SK-N-SH (cell line): ENCODE measurements at regions not wholly inside any gene's neighbourhood (a gene's known extent, or its start where the extent isn't known, plus 50 kb on each side); places are given as distances from the start of the nearest gene placed in this dataset.

Experiments used
- CTCF ChIA-PET: fragments of 300-600, 350-600 bp; formaldehyde crosslinking; extraction: SDS; loops from one replicate; lab custom pipeline; 2021; lab: Yijun Ruan, JAX
- POLR2A ChIA-PET: fragments of 350-600 bp; sonication (Branson Sonifier 250); formaldehyde crosslinking; extraction: SDS; loops from one replicate; lab custom pipeline; 2020; ENCODE audit warnings: antibody characterized with exemption, inconsistent platforms; lab: Yijun Ruan, JAX
- DNase-seq: peaks from one replicate; pipeline ENCODE4 v3.0.0; 2012
- H2AFZ ChIP-seq: fragments of 200-600 bp; sonication (generic); 2 replicates; pipeline ENCODE4 v1.8.1; 2016; ENCODE audit warnings: antibody characterized with exemption, mild to moderate bottlenecking, low read depth
- H3F3A ChIP-seq: fragments of 200-600 bp; sonication (generic); replicated peaks from 2 replicates; pipeline ENCODE3; 2016; ENCODE audit warnings: antibody characterized with exemption, mild to moderate bottlenecking; ENCODE audit not compliant: insufficient read depth
- H3K27ac ChIP-seq, 2 experiments: fragments of 200-500 bp in 1 of 2; fragments of 200-600 bp in 1 of 2; sonication (Bioruptor generic) in 1 of 2; sonication (generic), shearing (Covaris generic) in 1 of 2; 2 replicates each; pipeline versions ENCODE4 v1.5.1 to v1.6.1; 2014 to 2016; ENCODE audit warnings: low read depth in 2 of 2, inconsistent platforms in 1 of 2, low read length in 1 of 2, mild to moderate bottlenecking in 1 of 2, mixed read lengths in 1 of 2
- H3K27me3 ChIP-seq: fragments of 200-600 bp; sonication (generic), shearing (Covaris generic); 2 replicates; pipeline ENCODE4 v1.6.1; 2016; ENCODE audit warnings: mixed run types; ENCODE audit not compliant: insufficient read depth
- H3K36me3 ChIP-seq, 2 experiments: fragments of 200-500 bp in 1 of 2; fragments of 200-600 bp in 1 of 2; sonication (Bioruptor generic) in 1 of 2; sonication (generic) in 1 of 2; replicated peaks in 1 of 2; 2 replicates each; pipeline versions ENCODE3 to v1.5.1; 2014 to 2016; ENCODE audit warnings: low read length in 1 of 2, mild to moderate bottlenecking in 1 of 2; ENCODE audit not compliant: insufficient read depth in 2 of 2, control insufficient read depth in 1 of 2
- H3K4me1 ChIP-seq, 2 experiments: fragments of 200-500 bp in 1 of 2; fragments of 200-600 bp in 1 of 2; sonication (Bioruptor generic) in 1 of 2; sonication (generic), shearing (Covaris generic) in 1 of 2; 2 replicates each; pipeline versions ENCODE4 v1.5.1 to v1.6.1; 2014 to 2016; ENCODE audit warnings: low read depth in 1 of 2, low read length in 1 of 2, mixed run types in 1 of 2; ENCODE audit not compliant: insufficient read depth in 2 of 2, control insufficient read depth in 1 of 2
- H3K4me2 ChIP-seq: fragments of 200-600 bp; sonication (generic), shearing (Covaris generic); 2 replicates; pipeline ENCODE4 v1.6.1; 2017; ENCODE audit warnings: mixed run types
- H3K4me3 ChIP-seq, 2 experiments: fragments of 200-500 bp in 1 of 2; fragments of 200-600 bp in 1 of 2; sonication (Bioruptor generic) in 1 of 2; sonication (generic), shearing (Covaris generic) in 1 of 2; 2 replicates each; pipeline versions ENCODE4 v1.5.1 to v1.8.1; 2014 to 2016; ENCODE audit warnings: low read depth in 2 of 2, inconsistent platforms in 1 of 2, low read length in 1 of 2, mild to moderate bottlenecking in 1 of 2, mixed read lengths in 1 of 2, moderate library complexity in 1 of 2
- H3K79me2 ChIP-seq: fragments of 200-600 bp; sonication (generic); 2 replicates; pipeline ENCODE4 v1.8.1; 2017; ENCODE audit warnings: mild to moderate bottlenecking; ENCODE audit not compliant: insufficient read depth
- H3K9ac ChIP-seq: fragments of 200-600 bp; sonication (generic); 2 replicates; pipeline ENCODE4 v1.6.1; 2017; ENCODE audit warnings: mixed run types
- H3K9me2 ChIP-seq: fragments of 200-600 bp; sonication (generic); 2 replicates; pipeline ENCODE4 v1.6.1; 2017; ENCODE audit warnings: mixed run types
- H3K9me3 ChIP-seq: fragments of 200-600 bp; sonication (generic); 2 replicates; pipeline ENCODE4 v1.6.1; 2017; ENCODE audit warnings: mixed run types, mild to moderate bottlenecking, moderate library complexity
- H4K20me1 ChIP-seq: fragments of 200-600 bp; sonication (generic); 2 replicates; pipeline ENCODE4 v1.6.1; 2017; ENCODE audit warnings: mild to moderate bottlenecking, mixed run types; ENCODE audit not compliant: insufficient read depth
- CHD2 ChIP-seq: fragments of 150-350 bp; IDR thresholded peaks from 2 replicates; pipeline ENCODE4 v1.6.1; 2018; ENCODE audit warnings: low read length; ENCODE audit not compliant: partially characterized antibody
- EP300 ChIP-seq, 2 experiments: IDR thresholded peaks; 2 replicates each; pipeline versions ENCODE4 v1.4.0 to v1.6.1; 2012; ENCODE audit warnings: borderline replicate concordance in 1 of 2, low read depth in 1 of 2, low read length in 1 of 2
- EZH2phosphoT487 ChIP-seq: fragments of 200-600 bp; sonication (generic); IDR thresholded peaks from 2 replicates; pipeline ENCODE4 v1.6.1; 2017; ENCODE audit warnings: low read depth, mixed run types, mild to moderate bottlenecking, antibody characterized with exemption, moderate library complexity, borderline replicate concordance
- FOXJ3 ChIP-seq: sonication (generic); formaldehyde crosslinking; IDR thresholded peaks from 2 replicates; pipeline ENCODE4 v1.5.1; 2020; ENCODE audit warnings: mild to moderate bottlenecking, missing genetic modification reagents
- FOXM1 ChIP-seq: IDR thresholded peaks from 2 replicates; pipeline ENCODE4 v1.4.0; 2012; ENCODE audit warnings: low read depth, mild to moderate bottlenecking
- GABPA ChIP-seq: IDR thresholded peaks from 2 replicates; pipeline ENCODE4 v1.4.0; 2012; ENCODE audit warnings: low read depth, mild to moderate bottlenecking
- GATA2 ChIP-seq: sonication (generic); formaldehyde crosslinking; IDR thresholded peaks from 2 replicates; pipeline ENCODE4 v1.5.0; 2020; ENCODE audit warnings: mild to moderate bottlenecking, missing genetic modification reagents
- IRF3 ChIP-seq: fragments of 150-350 bp; IDR thresholded peaks from 2 replicates; pipeline ENCODE4 v1.6.1; 2016; ENCODE audit warnings: mild to moderate bottlenecking, low read depth, low read length
- JUND ChIP-seq: IDR thresholded peaks from 2 replicates; pipeline ENCODE4 v1.4.0; 2012
- MXI1 ChIP-seq: IDR thresholded peaks from 2 replicates; pipeline ENCODE4 v1.6.1; 2012; ENCODE audit warnings: mild to moderate bottlenecking, low read depth, low read length, improper control_type of control experiment
- NFIC ChIP-seq: IDR thresholded peaks from 2 replicates; pipeline ENCODE4 v1.4.0; 2012; ENCODE audit warnings: borderline replicate concordance
- NRF1 ChIP-seq: IDR thresholded peaks from 2 replicates; pipeline ENCODE4 v1.6.1; 2012; ENCODE audit warnings: low read depth, mild to moderate bottlenecking, low read length
- POLR2AphosphoS5 ChIP-seq: IDR thresholded peaks from 2 replicates; pipeline ENCODE4 v1.6.1; 2012; ENCODE audit warnings: low read depth, low read length
- RCOR1 ChIP-seq: fragments of 150-350 bp; IDR thresholded peaks from 2 replicates; pipeline ENCODE4 v1.6.1; 2017; ENCODE audit warnings: antibody characterized with exemption, low read length
- REST ChIP-seq: IDR thresholded peaks from 2 replicates; pipeline ENCODE4 v1.6.1; 2012; ENCODE audit warnings: mild to moderate bottlenecking, low read depth, low read length, moderate library complexity
- RFX5 ChIP-seq: IDR thresholded peaks from 2 replicates; pipeline ENCODE4 v1.6.1; 2012; ENCODE audit warnings: mild to moderate bottlenecking, improper control_type of control experiment, low read length
- RXRA ChIP-seq: IDR thresholded peaks from 2 replicates; pipeline ENCODE4 v1.4.0; 2012; ENCODE audit warnings: low read depth, mild to moderate bottlenecking, borderline replicate concordance
- SMC3 ChIP-seq: IDR thresholded peaks from 2 replicates; pipeline ENCODE4 v1.6.1; 2012; ENCODE audit warnings: low read depth, low read length, improper control_type of control experiment
- TAF1 ChIP-seq: IDR thresholded peaks from 2 replicates; pipeline ENCODE4 v1.6.1; 2012; ENCODE audit warnings: low read depth, mild to moderate bottlenecking, low read length, moderate library complexity, borderline replicate concordance
- YY1 ChIP-seq: IDR thresholded peaks from 2 replicates; pipeline ENCODE4 v1.4.0; 2012; ENCODE audit warnings: low read depth, mild to moderate bottlenecking
- WGBS: methylation state at CpG from one replicate; pipeline ENCODE4 v1.1.6; 2017; ENCODE audit warnings: low lambda C conversion rate; 5-methylcytosine and 5-hydroxymethylcytosine counted together

GRCh38 chr6:9233226-9233625 lies 797.9 kb upstream of the SLC35B3 start:
- H3K27ac ChIP-seq: no peak overlapping the region
- CTCF ChIA-PET: no interaction called here
- 3% methylated on average over 2 of the region's 2 CpGs for WGBS

GRCh38 chr6:9225441-9225871 lies 790.1 kb upstream of the SLC35B3 start:
- no peaks in the 10 kb centered on the region for H3K9me3 ChIP-seq
- H3K27me3 ChIP-seq: no peaks in the 10 kb centered on the region
- H3K36me3 ChIP-seq: no peaks in the 10 kb centered on the region
- H3K9me2 ChIP-seq: no peaks in the 10 kb centered on the region
- ChIA-PET POLR2A (no interaction called here), CTCF (no interaction called here)
- H2AFZ ChIP-seq: no peak overlapping the region
- no peak overlapping the region for H3K4me3 ChIP-seq
- no peaks in the 10 kb centered on the region for H4K20me1 ChIP-seq
- H3K27ac ChIP-seq: no peak overlapping the region
- DNase-seq: no peak
- no peaks in the 10 kb centered on the region for H3F3A ChIP-seq
- H3K4me2 ChIP-seq: no peak overlapping the region
- no peaks in the 10 kb centered on the region for H3K4me1 ChIP-seq
- WGBS: 0% methylated on average over 3 of the region's 3 CpGs
- TF ChIP-seq FOXM1 (no peak), SMC3 (no peak), IRF3 (no peak), GATA2 (CRISPR knock-in tag) (no peak), FOXJ3 (CRISPR knock-in tag) (no peak), YY1 (no peak), JUND (no peak), REST (no peak)
- TF ChIP-seq, all 33 proteins: peak for 0
- no peak overlapping the region for H3K9ac ChIP-seq
- H3K79me2 ChIP-seq: no peaks in the 10 kb centered on the region

More at GRCh38 chr6:9233226-9233625, 797.9 kb upstream of the SLC35B3 start:
- TF ChIP-seq YY1 (no peak), NRF1 (no peak), EP300 (IDR thresholded peaks at IDR 0.05; ENCODE audit: borderline replicate concordance in 1 of 2, low read depth in 1 of 2, low read length in 1 of 2) (no peak), GABPA (no peak), TAF1 (no peak), CHD2 (no peak), EZH2phosphoT487 (no peak), MXI1 (no peak), FOXJ3 (CRISPR knock-in tag) (no peak), FOXM1 (no peak), NFIC (no peak), RCOR1 (no peak), RFX5 (no peak), JUND (no peak), RXRA (no peak), POLR2AphosphoS5 (no peak), SMC3 (no peak), IRF3 (no peak)
- H3K9ac ChIP-seq: no peak overlapping the region
- H3K4me1 ChIP-seq: no peaks in the 10 kb centered on the region; a peak in 1 of 4 replicates
- no peaks in the 10 kb centered on the region for H3K36me3 ChIP-seq
- H3K9me2 ChIP-seq: no peaks in the 10 kb centered on the region
- POLR2A ChIA-PET: no interaction called here
- no peak overlapping the region for H3K4me3 ChIP-seq
- no peaks in the 10 kb centered on the region for H4K20me1 ChIP-seq
- H3F3A ChIP-seq: no peaks in the 10 kb centered on the region
- no peaks in the 10 kb centered on the region for H3K9me3 ChIP-seq
- H3K27me3 ChIP-seq: no peaks in the 10 kb centered on the region
- DNase-seq: no peak
- no peak overlapping the region for H2AFZ ChIP-seq
- H3K79me2 ChIP-seq: no peaks in the 10 kb centered on the region
- no peak overlapping the region for H3K4me2 ChIP-seq
